ENCODE measurements at regions not wholly inside any gene's neighbourhood (a gene's known extent, or its start where the extent isn't known, plus 50 kb on each side); places are given as distances from the start of the nearest gene placed in this dataset.

GRCh38 chr1:199151634-199152425 is 513.0 kb downstream of the PTPRC start:
- no peaks in the 10 kb centered on the region for H3K4me1 ChIP-seq
- WGBS, 2 donors, result 67 to 82% methylated on average over 6 of the region's 6 CpGs
- no peak for TF ChIP-seq EP300 (IDR thresholded peaks at IDR 0.05)
- no peak for TF ChIP-seq POLR2AphosphoS5 (IDR thresholded peaks at IDR 0.05)
- no peak for TF ChIP-seq CTCF (IDR thresholded peaks at IDR 0.05)
- TF ChIP-seq POLR2A (IDR thresholded peaks at IDR 0.05), result no peak
- no peaks in the 10 kb centered on the region for H3K36me3 ChIP-seq
- H3K27me3 ChIP-seq, result no peaks in the 10 kb centered on the region
- intact Hi-C loops (cut with DNase I), result no loop called here
- H3K9me3 ChIP-seq, result no peaks in the 10 kb centered on the region
- no peak overlapping the region for H3K27ac ChIP-seq
- no peak for DNase-seq
- no peak overlapping the region for H3K4me3 ChIP-seq

GRCh38 chr1:199152676-199153075 is 513.8 kb downstream of the PTPRC start:
- intact Hi-C loops (cut with DNase I), result no loop called here

GRCh38 chr1:199155166-199156019 is 516.6 kb downstream of the PTPRC start:
- H3K27me3 ChIP-seq, result no peaks in the 10 kb centered on the region
- H3K4me1 ChIP-seq, result no peaks in the 10 kb centered on the region
- DNase-seq, result no peak
- no peak overlapping the region for H3K4me3 ChIP-seq
- intact Hi-C loops (cut with DNase I), result no loop called here
- WGBS, 2 donors, result 74 to 87% methylated on average over 3 of the region's 3 CpGs
- H3K36me3 ChIP-seq, result no peaks in the 10 kb centered on the region
- H3K27ac ChIP-seq, result no peak overlapping the region
- TF ChIP-seq CTCF (IDR thresholded peaks at IDR 0.05) (no peak), POLR2A (IDR thresholded peaks at IDR 0.05) (no peak), POLR2AphosphoS5 (IDR thresholded peaks at IDR 0.05) (no peak), EP300 (IDR thresholded peaks at IDR 0.05) (no peak)
- no peaks in the 10 kb centered on the region for H3K9me3 ChIP-seq

More at GRCh38 chr1:199152676-199153075, 513.8 kb downstream of the PTPRC start:
- Histone ChIP-seq H3K4me3 (no peak overlapping the region), H3K27ac (no peak overlapping the region), H3K9me3 (no peaks in the 10 kb centered on the region), H3K36me3 (no peaks in the 10 kb centered on the region), H3K27me3 (no peaks in the 10 kb centered on the region), H3K4me1 (no peaks in the 10 kb centered on the region)
- WGBS, 2 donors, result 72 to 74% methylated on average over 4 of the region's 4 CpGs
- no peak for DNase-seq
- no peak for TF ChIP-seq CTCF (IDR thresholded peaks at IDR 0.05)
- TF ChIP-seq POLR2A (IDR thresholded peaks at IDR 0.05), result no peak
- TF ChIP-seq EP300 (IDR thresholded peaks at IDR 0.05), result no peak
- TF ChIP-seq POLR2AphosphoS5 (IDR thresholded peaks at IDR 0.05), result no peak

- no peaks in the 10 kb centered on the region for H3K27me3 ChIP-seq
- no peak for DNase-seq
- intact Hi-C loops (cut with DNase I), result no loop called here
- H3K9me3 ChIP-seq, result no peaks in the 10 kb centered on the region
- TF ChIP-seq EP300 (IDR thresholded peaks at IDR 0.05), result no peak
- no peak for TF ChIP-seq CTCF (IDR thresholded peaks at IDR 0.05)
- TF ChIP-seq POLR2A (IDR thresholded peaks at IDR 0.05), result no peak
- no peak for TF ChIP-seq POLR2AphosphoS5 (IDR thresholded peaks at IDR 0.05)
- H3K36me3 ChIP-seq, result no peaks in the 10 kb centered on the region
- H3K4me3 ChIP-seq, result no peak overlapping the region
- H3K4me1 ChIP-seq, result no peaks in the 10 kb centered on the region
- no peak overlapping the region for H3K27ac ChIP-seq
Observed at GRCh38 chr1:199157494-199157893, 518.7 kb downstream of the PTPRC start.

Measured in sigmoid colon (tissue), 6 donors.